Fibroblast of skin of scalp (primary cell): ENCODE measurements at regions not wholly inside any gene's neighbourhood (a gene's known extent, or its start where the extent isn't known, plus 50 kb on each side); places are given as distances from the start of the nearest gene placed in this dataset.

Experiments used
- DNase-seq: peaks from one replicate; pipeline ENCODE4 v3.0.0-alpha.2; 2013

GRCh38 chr2:94939349-94939748 is 68.1 kb downstream of the TEKT4 start:
- DNase-seq: no peak

DNA sequence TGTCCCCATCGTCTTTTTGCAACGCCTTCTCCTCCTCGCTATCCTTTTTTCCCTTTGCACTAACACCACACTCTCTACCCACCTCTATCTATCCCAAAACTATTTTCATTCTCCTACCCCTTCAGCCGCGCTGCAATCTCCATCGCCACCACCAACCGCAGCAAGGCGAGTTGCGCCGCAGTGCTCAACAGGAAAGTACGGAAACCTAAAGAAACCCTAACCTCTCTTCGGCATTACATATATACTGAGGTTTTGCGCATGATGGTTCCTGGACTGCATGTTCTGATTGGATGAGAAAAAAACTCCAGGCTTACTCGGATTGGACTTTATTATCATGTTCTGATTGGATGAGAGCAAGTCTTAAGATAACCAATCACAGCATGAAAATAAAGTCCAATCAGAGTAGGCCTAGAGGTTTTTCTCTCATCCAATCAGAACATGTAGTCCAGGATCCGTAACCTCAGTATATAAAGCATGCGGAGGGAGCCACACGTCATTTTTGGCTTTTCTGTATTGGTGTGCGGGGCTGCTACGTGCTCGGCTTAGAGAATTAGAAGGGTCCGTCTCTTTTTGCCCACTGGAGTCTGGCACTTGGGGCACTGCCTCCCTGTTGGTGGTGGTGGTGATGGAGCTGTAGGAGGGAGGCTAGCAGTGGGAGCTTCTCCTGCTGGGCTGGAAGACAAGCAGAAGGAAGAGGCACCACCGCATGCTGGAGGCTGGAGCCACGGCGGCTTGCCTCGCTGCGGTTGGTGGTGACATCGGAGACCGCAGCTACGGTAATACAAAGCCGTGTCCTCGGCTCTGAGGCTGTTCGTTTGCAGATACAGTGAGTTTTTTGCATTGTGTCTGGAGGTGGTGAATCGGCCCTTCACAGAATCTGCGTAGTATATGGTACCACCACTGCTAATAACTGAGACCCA is 76.1 kb downstream of the TEKT4 start:
- DNase-seq: no peak

GRCh38 chr2:94955702-94956101 is 69.8 kb upstream of the MAL start:
- DNase-seq: no peak

DNA sequence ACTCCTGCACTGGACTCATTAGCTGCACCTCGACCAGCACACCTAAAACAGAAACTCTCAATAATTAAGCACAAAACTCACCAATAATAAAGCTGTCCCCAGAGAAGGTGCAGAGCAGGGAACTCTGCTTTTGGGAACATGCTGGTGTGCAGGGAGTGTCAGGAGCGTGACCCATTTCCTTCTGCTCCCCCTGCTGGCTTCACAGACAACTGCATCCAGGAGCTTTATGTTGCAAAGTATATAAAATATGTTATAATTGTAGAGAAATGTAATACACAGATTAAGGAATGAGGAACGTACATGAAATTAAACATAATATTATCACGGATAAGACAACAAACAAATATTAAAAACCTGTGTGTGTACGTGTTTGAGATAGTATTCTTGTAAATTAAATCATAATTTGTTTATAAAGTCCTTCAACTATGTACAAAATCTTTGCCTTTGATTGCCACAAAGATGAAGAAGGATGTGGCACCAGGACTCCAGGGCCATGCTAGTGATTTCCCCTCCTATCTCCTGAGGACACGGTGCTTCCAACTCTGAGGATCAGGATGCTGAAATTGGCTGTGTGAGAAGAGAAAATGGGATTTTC is 68.6 kb upstream of the MAL start:
- peak; percentile 35 for DNase-seq

- DNase-seq: no peak
These were observed 67.3 kb upstream of the MAL start for GRCh38 chr2:94958245-94958644.

DNA sequence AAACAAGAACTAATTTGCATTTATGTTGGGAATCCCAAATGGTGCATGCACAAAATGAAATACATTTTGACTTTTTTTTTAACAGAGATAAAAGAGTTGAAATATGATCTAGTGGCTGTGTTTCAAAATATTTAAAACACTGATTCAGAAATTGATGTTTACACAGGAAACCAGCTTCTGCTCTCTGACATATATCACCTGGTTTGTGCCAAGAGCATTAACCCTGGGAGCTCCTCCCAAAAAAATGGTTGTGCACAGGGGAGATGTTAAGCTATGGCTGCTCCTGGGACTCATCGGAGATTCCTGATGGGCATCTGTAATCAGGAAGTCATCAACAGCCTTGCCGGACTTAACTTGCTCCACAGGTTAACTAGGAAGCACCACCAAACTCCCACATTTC is 65.2 kb upstream of the MAL start:
- DNase-seq: no peak

DNA sequence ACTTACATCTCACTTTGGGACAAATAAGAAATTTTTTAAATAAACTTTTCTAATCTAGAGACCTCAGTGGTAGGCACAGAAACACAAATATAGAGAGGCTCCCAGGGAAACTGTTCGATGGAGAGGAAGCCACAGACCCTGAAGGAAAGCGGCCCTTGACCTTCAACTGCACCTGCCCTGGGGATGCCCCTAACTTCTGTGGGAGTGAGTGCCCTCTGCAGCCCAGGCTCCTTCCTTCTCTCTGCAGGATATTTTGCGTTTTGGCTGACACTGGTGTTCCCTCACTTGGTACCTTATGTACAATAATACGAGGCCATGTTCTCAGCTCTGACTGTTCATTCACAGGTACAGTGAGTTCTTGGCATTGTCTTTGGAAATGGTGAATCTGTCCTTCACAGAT is 64.8 kb upstream of the MAL start:
- DNase-seq: no peak

- no peak for DNase-seq
These were observed 61.3 kb upstream of the MAL start for GRCh38 chr2:94964193-94964592.

- no peak for DNase-seq
These were observed 58.8 kb upstream of the MAL start for GRCh38 chr2:94966689-94967088.

GRCh38 chr2:94970353-94970752 is 55.2 kb upstream of the MAL start:
- DNase-seq: no peak
